Activated CD8-positive, alpha-beta T cell treated with anti-CD3 and anti-CD28 coated beads for 36 hours (primary cell): ENCODE measurements at regions not wholly inside any gene's neighbourhood (a gene's known extent, or its start where the extent isn't known, plus 50 kb on each side); places are given as distances from the start of the nearest gene placed in this dataset.
"Not testable (repeated sequence)": the region's sequence is repeated elsewhere in the genome, so short reads cannot be mapped to it uniquely, and the experiment has no call there.

Experiments used
- ATAC-seq: fragments of 200-7000 bp; cut with Tn5 transposase; one replicate; pipeline ENCODE4 v1.10.0; 2021; ENCODE audit warnings: mild to moderate bottlenecking, moderate library complexity
- CTCF ChIA-PET: fragments of 350-600 bp; sonication (Branson Sonifier 250); formaldehyde crosslinking; loops from one replicate; lab custom pipeline; 2021; ENCODE audit warnings: antibody characterized with exemption; lab: Charles Lee
- POLR2A ChIA-PET: fragments of 350-600 bp; sonication (Branson Sonifier 250); formaldehyde crosslinking; loops from one replicate; lab custom pipeline; 2021; ENCODE audit warnings: antibody characterized with exemption; lab: Charles Lee
- DNase-seq: peaks from one replicate; pipeline ENCODE4 v3.0.0-alpha.2; 2020
- H3K27ac Mint-ChIP-seq: one replicate; pipeline ENCODE4 v1.8.0; 2021; ENCODE audit warnings: mild to moderate bottlenecking, mixed read lengths
- H3K27me3 Mint-ChIP-seq: one replicate; pipeline ENCODE4 v1.8.0; 2021; ENCODE audit warnings: mixed read lengths
- H3K36me3 Mint-ChIP-seq: one replicate; pipeline ENCODE4 v1.8.0; 2021; ENCODE audit warnings: low read depth, mixed read lengths
- H3K4me1 Mint-ChIP-seq: one replicate; pipeline ENCODE4 v1.8.0; 2021; ENCODE audit warnings: low read depth, mixed read lengths
- H3K4me3 Mint-ChIP-seq: one replicate; pipeline ENCODE4 v1.8.0; 2021; ENCODE audit warnings: mild to moderate bottlenecking, moderate library complexity, mixed read lengths
- H3K9me3 Mint-ChIP-seq: one replicate; pipeline ENCODE4 v1.8.0; 2021; ENCODE audit warnings: mixed read lengths
- intact Hi-C: fragments of 100-400 bp; cut with micrococcal nuclease; formaldehyde crosslinking; loops from one replicate; pipeline ENCODE4 v1.10.0; 2022
- TF ChIP-seq, protein P1 (sequence below): fragments of 200-600 bp; IDR thresholded peaks from one replicate; pipeline ENCODE4 v1.8.0; 2022; ENCODE audit warnings: antibody characterized with exemption, mild to moderate bottlenecking

DNA sequence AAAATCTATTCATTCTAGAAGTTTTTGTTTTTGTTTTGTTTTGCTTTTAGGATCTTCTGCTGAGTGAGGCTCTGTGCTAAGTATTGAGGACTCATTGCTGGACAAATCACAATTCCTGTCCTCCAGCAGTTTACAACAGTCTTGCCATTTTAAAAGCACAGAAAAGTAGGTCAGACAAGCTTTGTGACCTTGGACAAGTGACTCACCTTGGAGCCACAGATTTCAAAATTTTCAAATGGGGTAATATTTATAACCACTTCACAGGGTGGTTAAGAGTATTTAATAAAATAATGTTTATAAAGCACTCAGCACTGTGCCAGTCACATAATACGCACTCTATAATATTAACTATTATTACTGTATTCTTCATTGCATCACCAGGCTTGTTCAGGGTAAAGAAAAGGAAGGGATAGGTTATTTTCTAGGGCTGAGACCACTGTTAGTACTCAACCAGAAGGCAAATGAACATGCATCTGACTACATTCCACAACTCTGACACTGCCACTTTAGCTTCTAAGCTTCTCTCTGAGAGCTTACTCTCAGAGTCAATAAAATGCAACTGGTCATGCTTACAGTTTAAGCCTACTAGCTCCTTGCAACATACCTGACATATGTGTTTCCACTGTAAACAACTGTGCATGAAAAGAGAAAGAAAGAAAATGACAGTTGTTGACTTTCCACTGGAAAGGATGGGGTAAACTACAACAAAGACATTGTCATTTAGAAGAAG is 63.2 kb upstream of the FIBIN start:
- H3K4me3 Mint-ChIP-seq, result no peak overlapping the region
- H3K4me1 Mint-ChIP-seq, result no peaks in the 10 kb centered on the region
- no peaks in the 10 kb centered on the region for H3K27me3 Mint-ChIP-seq
- DNase-seq, result no peak
- H3K9me3 Mint-ChIP-seq, result peaks cover 5% of the 10 kb centered on the region
- ChIA-PET CTCF (no interaction called here), POLR2A (no interaction called here)
- intact Hi-C loops, result no loop called here
- no peak overlapping the region for H3K27ac Mint-ChIP-seq
- H3K36me3 Mint-ChIP-seq, result no peaks in the 10 kb centered on the region
- no peak for ATAC-seq
- TF ChIP-seq, protein P1, sequence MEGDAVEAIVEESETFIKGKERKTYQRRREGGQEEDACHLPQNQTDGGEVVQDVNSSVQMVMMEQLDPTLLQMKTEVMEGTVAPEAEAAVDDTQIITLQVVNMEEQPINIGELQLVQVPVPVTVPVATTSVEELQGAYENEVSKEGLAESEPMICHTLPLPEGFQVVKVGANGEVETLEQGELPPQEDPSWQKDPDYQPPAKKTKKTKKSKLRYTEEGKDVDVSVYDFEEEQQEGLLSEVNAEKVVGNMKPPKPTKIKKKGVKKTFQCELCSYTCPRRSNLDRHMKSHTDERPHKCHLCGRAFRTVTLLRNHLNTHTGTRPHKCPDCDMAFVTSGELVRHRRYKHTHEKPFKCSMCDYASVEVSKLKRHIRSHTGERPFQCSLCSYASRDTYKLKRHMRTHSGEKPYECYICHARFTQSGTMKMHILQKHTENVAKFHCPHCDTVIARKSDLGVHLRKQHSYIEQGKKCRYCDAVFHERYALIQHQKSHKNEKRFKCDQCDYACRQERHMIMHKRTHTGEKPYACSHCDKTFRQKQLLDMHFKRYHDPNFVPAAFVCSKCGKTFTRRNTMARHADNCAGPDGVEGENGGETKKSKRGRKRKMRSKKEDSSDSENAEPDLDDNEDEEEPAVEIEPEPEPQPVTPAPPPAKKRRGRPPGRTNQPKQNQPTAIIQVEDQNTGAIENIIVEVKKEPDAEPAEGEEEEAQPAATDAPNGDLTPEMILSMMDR, result no peak

DNA sequence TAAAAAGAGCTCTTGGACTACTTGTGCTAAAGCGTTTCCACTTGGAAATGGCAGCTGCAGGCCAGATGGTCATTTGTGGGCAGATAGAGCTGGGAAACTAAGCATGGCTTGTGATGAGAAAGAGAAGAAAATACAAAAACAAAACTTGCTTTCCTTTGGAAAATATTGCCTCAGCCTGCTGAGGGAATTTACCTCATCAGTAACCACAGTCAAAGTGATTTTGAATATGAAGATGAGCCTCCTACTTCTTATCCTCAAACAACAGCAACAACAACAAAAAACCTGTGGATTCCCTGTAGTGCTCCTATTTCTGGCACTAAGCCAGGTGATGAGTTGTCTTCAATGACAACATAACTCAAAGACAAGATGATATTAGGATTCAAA is 62.7 kb upstream of the FIBIN start:
- TF ChIP-seq, protein P1, result no peak
- no peak overlapping the region for H3K27ac Mint-ChIP-seq
- ChIA-PET POLR2A (no interaction called here), CTCF (no interaction called here)
- no peaks in the 10 kb centered on the region for H3K4me1 Mint-ChIP-seq
- no peaks in the 10 kb centered on the region for H3K27me3 Mint-ChIP-seq
- no peak for ATAC-seq
- intact Hi-C loops, result no loop called here
- peaks cover 9% of the 10 kb centered on the region for H3K9me3 Mint-ChIP-seq
- H3K4me3 Mint-ChIP-seq, result no peak overlapping the region
- no peak for DNase-seq
- no peaks in the 10 kb centered on the region for H3K36me3 Mint-ChIP-seq

GRCh38 chr11:26931881-26932280 is 62.0 kb upstream of the FIBIN start:
- H3K27me3 Mint-ChIP-seq, result no peaks in the 10 kb centered on the region

GRCh38 chr11:26936109-26936508 is 57.8 kb upstream of the FIBIN start:
- CTCF ChIA-PET, result no interaction called here
- no peak overlapping the region for H3K27ac Mint-ChIP-seq
- no peak for DNase-seq
- POLR2A ChIA-PET, result no interaction called here
- no peak overlapping the region for H3K4me3 Mint-ChIP-seq
- H3K9me3 Mint-ChIP-seq, result peaks cover 8% of the 10 kb centered on the region
- ATAC-seq, result no peak
- intact Hi-C loops, result no loop called here
- TF ChIP-seq, protein P1, result no peak
- H3K4me1 Mint-ChIP-seq, result no peaks in the 10 kb centered on the region
- H3K27me3 Mint-ChIP-seq, result no peaks in the 10 kb centered on the region
- no peaks in the 10 kb centered on the region for H3K36me3 Mint-ChIP-seq

More at GRCh38 chr11:26931881-26932280, 62.0 kb upstream of the FIBIN start:
- no peak for DNase-seq
- Mint-ChIP-seq H3K4me1 (no peaks in the 10 kb centered on the region), H3K27ac (no peak overlapping the region), H3K9me3 (peaks cover 7% of the 10 kb centered on the region), H3K36me3 (no peaks in the 10 kb centered on the region), H3K4me3 (no peak overlapping the region)
- POLR2A ChIA-PET, result no interaction called here
- CTCF ChIA-PET, result no interaction called here
- TF ChIP-seq, protein P1, result no peak
- no peak for ATAC-seq
- intact Hi-C loops, result no loop called here

DNA sequence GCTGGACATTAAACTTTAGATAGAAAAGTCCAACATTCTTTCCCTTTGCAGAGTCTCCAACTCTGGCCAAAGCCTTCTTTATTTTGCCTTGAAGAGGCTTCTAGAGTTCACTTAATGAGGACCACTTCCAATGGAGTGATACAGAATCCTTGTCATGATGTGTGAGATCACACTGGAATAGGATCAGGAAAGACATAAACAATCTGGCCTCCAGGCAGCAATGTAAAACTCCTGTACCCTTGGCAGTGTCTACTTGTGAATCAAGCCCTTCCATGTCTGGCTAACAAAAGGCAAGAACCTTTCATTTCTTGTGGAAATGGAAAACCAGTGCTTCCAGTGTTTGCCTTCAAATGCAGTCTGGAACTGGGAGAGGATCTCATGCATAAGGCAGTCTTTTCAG is 56.5 kb upstream of the FIBIN start:
- H3K27me3 Mint-ChIP-seq, result no peaks in the 10 kb centered on the region
- TF ChIP-seq, protein P1, result no peak
- peaks cover 6% of the 10 kb centered on the region for H3K9me3 Mint-ChIP-seq
- H3K36me3 Mint-ChIP-seq, result no peaks in the 10 kb centered on the region
- intact Hi-C loops, result no loop called here
- POLR2A ChIA-PET, result no interaction called here
- DNase-seq, result no peak
- H3K4me1 Mint-ChIP-seq, result no peaks in the 10 kb centered on the region
- no peak overlapping the region for H3K4me3 Mint-ChIP-seq
- CTCF ChIA-PET, result no interaction called here
- H3K27ac Mint-ChIP-seq, result no peak overlapping the region
- ATAC-seq, result no peak

- H3K4me1 Mint-ChIP-seq, intact Hi-C loops, POLR2A ChIA-PET, CTCF ChIA-PET, H3K9me3 Mint-ChIP-seq, DNase-seq, H3K36me3 Mint-ChIP-seq, H3K27me3 Mint-ChIP-seq, H3K4me3 Mint-ChIP-seq, ATAC-seq, H3K27ac Mint-ChIP-seq: not testable (repeated sequence)
These were observed 53.4 kb upstream of the FIBIN start for GRCh38 chr11:26940501-26940900.
